ENCODE measurements at regions not wholly inside any gene's neighbourhood (a gene's known extent, or its start where the extent isn't known, plus 50 kb on each side); places are given as distances from the start of the nearest gene placed in this dataset.

DNA sequence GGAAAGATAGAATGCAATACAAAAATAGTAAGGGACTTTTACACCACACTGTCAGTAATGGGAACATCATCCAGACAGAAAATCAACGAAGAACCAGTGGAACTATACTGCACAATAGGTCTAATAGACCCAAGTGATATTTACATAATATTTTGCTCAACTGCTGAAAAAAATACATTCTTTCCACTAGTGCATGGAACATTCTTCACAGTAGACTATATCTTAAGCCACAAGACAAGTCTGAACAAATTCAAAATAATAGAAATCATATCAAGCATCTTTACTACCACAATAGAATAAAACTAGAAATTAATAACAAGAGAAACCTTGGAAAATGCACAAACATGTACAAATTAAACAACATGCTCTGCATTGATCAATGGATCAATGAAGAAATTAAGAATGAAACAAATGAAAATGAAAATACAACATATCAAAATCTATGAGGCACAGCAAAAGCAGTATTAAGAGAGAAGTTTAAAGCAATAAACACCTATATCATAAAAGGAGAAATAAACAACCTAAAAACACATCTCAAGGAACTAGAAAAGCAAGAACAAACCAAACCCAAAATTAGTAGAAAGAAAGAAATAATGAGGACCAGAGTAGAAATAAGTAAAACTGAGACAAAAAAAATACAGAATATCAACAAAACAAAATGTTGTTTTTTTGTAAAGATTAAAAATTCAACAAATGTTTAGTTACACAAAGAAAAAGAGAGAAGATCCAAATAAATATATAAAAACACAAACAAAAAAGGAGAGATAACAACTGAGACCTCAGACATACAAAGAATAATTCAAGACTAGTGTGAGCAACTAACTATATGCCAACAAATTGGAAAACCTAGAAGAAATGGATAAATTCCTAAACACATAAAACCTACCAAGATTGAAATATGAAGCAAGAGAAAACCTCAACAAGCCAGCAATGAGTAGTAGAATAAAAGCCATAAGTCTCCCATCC is 51.5 kb upstream of the ANTXR2 start:
- TF ChIP-seq, protein P1, sequence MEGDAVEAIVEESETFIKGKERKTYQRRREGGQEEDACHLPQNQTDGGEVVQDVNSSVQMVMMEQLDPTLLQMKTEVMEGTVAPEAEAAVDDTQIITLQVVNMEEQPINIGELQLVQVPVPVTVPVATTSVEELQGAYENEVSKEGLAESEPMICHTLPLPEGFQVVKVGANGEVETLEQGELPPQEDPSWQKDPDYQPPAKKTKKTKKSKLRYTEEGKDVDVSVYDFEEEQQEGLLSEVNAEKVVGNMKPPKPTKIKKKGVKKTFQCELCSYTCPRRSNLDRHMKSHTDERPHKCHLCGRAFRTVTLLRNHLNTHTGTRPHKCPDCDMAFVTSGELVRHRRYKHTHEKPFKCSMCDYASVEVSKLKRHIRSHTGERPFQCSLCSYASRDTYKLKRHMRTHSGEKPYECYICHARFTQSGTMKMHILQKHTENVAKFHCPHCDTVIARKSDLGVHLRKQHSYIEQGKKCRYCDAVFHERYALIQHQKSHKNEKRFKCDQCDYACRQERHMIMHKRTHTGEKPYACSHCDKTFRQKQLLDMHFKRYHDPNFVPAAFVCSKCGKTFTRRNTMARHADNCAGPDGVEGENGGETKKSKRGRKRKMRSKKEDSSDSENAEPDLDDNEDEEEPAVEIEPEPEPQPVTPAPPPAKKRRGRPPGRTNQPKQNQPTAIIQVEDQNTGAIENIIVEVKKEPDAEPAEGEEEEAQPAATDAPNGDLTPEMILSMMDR (IDR thresholded peaks at IDR 0.05; ENCODE audit: insufficient read depth, low read length): no peak
- H3K4me3 ChIP-seq (ENCODE audit: low read depth, low read length): no peak overlapping the region
- no peak for DNase-seq (ENCODE audit: low read depth)

Measured in fibroblast of the aortic adventitia (primary cell).